ENCODE measurements at regions not wholly inside any gene's neighbourhood (a gene's known extent, or its start where the extent isn't known, plus 50 kb on each side); places are given as distances from the start of the nearest gene placed in this dataset.
"Not testable (repeated sequence)": the region's sequence is repeated elsewhere in the genome, so short reads cannot be mapped to it uniquely, and the experiment has no call there.

DNA sequence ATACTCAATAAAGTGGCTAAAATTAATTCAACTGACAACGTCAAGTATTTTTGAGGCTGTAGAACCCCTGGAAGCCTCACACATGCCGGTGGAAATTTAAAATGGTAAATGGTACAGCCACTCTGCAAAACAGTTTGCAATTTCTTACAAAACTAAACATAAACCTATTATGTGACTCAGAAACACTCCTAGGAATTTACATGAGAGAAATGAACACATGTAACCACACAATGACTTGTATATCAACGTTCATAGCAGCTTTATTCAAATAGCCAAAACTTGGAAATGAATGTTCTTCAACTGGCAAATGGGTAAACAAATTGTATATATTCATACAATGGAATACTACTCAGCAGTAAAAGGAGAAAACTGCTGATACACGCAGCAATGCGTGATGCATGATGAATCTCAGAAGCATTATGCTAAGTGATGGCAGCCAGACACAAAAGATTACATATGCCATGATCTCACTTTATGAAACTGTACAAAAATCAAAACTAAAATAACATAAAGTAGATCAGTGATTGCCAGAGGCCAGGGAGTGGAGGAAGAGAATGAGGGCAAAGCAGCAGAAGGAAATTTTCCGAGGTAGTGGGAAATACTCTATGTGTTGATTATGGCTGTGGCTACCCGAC, 112.5 kb downstream of the FAM50B start:
- DNase-seq (ENCODE audit: low read depth in 4 of 4, low spot score in 1 of 4) = no peak

DNA sequence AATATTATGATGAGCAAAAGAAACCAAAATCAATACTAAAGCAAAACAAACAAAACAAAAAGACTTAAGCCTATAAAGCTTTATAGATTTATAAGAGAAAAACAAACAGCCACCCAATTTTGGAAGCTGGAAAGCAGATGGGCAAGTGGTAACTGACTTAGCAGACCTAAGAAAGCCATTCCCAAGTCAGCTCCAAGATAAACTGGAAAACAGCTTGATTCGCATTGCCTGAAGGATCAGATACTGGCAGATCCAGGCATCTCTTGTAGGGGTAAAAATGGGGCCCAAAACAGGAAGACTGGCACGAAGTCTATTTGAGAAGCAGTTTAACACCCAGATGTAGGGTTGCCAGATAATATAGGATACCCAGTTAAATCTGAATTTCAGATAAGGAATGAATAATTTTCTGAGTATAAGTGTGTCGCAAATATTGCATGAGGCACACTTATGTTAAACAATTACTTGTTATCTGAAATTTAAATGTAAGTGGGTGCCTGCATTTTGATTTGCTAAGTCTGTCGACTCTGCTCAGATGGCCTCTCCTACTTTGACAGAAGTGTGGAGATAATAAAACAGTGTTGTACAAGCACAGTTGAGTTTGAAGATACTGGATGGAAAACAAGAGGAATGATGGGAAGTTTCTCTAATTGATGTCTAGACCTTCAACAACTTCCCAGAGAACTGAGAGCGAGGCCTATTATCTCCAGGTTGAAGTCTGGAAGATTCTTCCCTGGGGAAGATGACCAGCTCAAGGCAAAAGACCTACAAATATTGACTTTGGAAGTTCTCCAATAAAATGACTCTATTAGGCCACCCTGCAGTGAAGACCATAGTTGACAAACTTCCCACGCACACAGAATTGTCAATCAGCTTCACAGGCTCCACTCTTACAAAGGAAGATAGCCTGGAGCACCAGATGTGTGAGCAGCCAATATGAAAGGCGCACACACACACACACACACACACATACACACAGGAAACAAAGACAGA, 113.4 kb downstream of the FAM50B start:
- DNase-seq (ENCODE audit: low read depth in 4 of 4, low spot score in 1 of 4) = no peak

DNA sequence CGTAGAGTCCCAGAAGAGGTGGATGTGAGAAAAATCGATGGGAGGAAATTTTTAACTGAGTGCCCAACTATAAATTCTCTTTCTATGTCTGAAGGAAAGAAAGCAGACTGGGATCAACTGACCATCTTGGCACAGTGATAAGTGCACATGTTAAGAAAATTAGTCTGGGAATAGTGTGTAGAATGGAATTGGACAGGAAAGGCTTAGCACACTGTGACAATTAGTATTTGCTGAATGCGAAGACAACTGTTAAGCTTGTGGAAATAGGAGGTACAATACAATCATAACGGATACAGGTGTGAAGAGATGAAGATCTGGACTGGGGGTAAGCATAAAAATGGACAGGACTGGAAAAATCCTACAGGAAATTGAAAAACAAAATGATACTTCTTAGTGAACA, 114.3 kb downstream of the FAM50B start:
- DNase-seq (ENCODE audit: low read depth in 4 of 4, low spot score in 1 of 4) = no peak

DNA sequence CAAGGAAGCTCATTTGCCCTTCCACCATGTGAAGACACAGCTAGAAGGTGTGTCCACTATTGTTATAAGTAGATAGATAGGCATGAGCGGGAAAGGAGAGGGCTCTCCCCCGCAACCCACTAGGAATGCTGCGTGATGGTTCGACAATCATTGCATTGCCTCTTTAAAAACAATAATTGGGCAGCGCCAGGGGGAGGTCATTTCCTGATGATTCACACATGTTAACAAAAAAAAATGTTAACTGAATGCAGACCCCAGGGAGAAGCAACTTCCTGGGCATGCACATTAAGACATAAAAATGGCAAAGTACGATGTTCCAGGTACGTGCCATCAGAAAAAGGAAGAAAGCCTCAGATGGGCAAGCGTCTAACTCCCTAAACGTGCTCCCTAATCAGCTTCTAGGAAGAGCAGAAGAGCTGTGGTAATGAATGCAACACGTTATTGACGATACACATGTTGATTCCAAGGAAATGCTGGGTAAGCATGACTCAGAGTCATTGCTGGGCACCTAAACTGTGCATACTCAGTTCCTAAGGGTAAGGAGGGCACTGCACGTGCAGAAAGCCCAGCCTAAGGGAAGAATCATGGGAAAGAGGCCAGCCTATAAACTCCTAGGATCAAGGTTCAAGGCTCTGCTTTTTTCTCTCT, 113.7 kb downstream of the FAM217A start:
- no peak for DNase-seq (ENCODE audit: low read depth in 4 of 4, low spot score in 1 of 4)

DNA sequence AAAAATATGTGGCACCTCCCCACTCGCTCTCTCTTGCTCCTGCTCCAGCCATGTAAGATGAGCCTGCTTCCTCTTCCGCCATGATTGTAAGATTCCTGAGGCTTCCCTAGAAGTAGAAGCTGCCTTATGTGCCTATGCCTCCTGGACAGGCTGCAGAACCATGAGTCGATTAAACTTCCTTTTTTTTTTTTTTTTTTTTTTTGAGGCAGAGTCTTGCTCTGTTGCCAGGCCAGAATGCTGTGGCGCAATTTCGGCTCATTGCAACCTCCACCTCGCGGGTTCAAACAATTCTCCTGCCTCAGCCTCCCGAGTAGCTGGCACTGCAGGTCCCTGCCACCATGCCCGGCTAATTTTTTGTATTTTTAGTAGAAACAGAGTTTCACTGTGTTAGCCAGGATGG, 112.5 kb downstream of the FAM217A start:
- no peak for DNase-seq (ENCODE audit: low read depth in 4 of 4, low spot score in 1 of 4)

DNA sequence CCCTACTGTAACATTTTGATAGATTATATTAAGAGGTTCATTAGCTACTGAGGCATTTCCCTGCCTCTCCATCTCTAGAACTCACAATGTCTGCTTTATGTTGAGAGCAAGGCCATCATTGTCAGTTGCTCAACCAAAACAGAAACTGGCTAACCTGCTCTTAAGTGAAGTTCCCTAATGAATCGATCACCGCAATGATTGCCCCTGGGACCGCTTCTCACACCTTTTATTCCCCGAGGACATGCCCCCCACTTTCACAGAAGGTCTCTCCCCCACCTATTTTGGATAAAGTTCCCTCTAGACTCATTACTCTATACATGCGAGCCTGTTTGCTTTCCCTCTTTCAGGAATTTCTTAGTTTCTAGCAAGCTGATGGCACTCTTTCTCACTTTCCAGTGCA, 108.8 kb downstream of the FAM217A start:
- no peak for DNase-seq (ENCODE audit: low read depth in 4 of 4, low spot score in 1 of 4)

DNA sequence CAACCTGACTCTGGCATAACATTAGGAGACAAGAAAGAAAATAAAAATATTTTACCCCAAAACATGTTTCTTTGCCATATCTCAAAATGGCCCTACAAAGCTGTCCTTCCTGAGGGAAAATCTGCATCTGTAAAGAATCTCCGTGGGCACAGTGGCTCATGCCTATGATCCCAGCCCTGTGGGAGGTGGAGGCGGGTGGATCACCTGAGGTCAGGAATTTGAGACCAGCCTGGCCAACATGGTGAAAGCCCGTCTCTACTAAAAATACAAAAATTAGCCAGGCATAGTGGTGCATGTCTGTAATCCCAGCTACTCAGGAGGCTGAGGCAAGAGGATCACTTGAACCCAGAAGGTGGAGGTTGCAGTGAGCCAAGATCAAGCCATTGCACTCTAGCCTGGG, 105.8 kb downstream of the FAM217A start:
- DNase-seq (ENCODE audit: low read depth in 4 of 4, low spot score in 1 of 4) = not testable (repeated sequence)

DNA sequence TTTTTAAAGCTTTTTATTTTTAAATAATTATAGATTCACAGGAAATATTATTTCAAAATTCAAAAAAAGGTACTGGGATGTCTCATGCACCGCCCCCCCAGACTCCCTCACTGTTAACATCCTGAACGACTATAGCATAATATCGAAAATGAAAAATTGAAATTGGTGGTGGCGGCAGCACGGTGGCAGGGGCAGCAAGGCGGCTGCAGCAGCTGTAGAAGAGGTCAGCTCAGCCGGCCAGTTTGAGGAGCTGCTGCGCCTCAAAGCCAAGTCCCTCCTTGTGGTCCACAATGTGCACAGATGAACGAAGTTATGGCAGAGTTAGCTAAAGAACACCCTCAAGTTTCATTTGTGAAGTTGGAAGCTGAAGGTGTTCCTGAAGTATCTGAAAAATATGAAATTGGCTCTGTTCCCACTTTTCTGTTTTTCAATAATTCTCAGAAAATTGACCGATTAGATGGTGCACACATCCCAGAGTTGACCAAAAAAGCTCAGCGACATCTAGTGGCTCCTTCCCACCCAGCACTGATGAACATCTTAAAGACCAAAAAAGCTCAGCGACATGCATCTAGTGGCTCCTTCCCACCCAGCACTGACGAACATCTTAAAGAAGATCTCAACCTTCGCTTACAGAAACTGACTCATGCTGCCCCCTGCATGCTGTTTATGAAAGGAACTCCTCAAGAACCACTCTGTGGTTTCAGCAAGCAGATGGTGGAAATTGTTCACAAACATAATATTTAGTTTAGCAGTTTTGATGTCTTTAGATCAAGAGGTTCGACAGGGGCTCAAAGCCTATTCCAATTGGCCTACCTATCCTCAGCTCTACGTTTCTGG, 100.8 kb downstream of the FAM217A start:
- peak in 1 of 4 experiments; percentile 6 for DNase-seq (ENCODE audit: low read depth in 4 of 4, low spot score in 1 of 4)

DNA sequence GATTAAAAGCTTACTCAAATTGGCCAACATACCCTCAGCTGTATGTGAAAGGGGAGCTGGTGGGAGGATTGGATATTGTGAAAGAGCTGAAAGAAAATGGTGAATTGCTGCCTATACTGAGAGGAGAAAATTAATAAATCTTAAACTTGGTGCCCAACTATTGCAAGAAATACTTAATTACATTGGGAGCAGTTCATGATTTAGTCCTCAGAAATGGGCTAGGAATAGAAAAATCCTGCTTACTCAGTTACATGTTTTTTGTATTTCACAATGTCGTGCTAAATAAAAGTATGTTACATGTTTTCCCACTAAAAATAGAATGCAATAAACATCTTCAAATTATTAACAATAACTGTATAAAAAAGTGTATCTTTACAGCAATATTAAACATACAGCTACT, 100.0 kb downstream of the FAM217A start:
- not testable (repeated sequence) for DNase-seq (ENCODE audit: low read depth in 4 of 4, low spot score in 1 of 4)

DNA sequence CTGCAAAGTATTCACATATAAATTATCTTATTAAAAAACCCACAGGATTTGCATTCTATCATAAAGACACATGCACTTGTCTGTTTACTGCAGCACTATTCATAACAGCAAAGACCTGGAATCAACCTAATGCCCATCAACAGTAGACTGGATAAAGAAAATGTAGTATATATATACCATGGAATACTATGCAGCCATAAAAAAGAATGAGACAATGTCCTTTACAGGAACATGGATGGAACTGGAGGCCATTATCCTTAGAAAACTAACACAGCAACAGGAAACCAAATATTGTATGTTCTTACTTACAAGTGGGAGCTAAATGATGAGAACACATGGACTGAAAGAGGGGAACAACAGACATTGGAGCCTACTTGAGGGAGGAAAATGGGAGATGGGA, 97.0 kb downstream of the FAM217A start:
- DNase-seq (ENCODE audit: low read depth in 4 of 4, low spot score in 1 of 4) = no peak

DNA sequence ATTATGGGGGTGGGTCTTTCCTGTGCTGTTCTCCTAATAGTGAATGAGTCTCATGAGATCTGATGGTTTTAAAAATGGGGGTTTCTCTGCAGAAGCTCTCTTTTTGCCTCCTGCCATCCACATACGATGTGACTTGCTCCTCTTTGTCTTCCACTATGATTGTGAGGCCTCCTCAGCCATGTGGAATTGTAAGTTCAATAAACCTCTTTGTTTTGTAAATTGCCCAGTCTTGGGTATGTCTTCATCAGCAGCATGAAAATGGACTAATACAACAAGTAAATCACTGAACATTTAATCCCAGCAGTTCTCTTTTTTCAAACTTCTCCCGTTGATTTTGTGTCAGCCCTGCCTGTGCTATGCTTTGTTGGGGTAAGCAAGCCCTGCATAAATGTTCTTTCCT, 95.2 kb downstream of the FAM217A start:
- DNase-seq (ENCODE audit: low read depth in 4 of 4, low spot score in 1 of 4) = no peak

DNA sequence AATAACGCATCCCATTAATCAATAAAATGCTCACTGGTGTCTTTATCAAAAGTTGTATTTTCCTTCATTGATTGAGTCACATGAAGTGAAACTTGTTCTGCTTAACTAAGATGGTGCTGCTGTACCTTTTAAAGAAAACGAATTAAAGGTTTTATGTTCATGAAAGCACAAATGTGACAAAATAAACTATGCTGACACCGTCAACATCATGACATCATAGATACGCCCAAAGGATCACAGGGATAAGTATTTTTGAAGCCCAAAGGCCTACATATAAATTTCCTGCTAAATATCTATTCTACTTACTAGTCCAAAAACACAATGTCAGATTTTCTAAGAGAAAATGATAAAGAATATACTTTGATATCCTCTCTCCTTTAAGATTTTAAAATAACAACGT, 94.4 kb downstream of the FAM217A start:
- no peak for DNase-seq (ENCODE audit: low read depth in 4 of 4, low spot score in 1 of 4)

DNA sequence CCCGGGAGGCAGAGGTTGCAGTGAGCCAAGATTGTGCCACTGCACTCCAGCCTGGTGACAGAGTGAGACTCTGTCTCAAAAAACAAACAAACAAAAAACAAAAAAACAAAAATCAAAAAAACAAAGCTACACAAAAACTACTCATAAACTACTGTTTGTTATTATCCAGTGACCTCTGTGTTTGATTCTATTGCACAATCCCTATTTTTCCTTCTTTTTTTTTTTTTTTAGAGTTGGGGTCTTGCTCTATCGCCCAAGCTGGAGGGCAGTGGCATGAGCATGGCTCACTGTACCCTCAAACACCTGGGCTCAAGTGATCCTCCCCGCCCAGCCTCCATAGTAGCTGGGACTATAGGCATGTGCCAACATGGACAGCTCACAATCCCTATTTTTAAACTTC, 92.7 kb downstream of the FAM217A start:
- DNase-seq (ENCODE audit: low read depth in 4 of 4, low spot score in 1 of 4) = no peak

DNA sequence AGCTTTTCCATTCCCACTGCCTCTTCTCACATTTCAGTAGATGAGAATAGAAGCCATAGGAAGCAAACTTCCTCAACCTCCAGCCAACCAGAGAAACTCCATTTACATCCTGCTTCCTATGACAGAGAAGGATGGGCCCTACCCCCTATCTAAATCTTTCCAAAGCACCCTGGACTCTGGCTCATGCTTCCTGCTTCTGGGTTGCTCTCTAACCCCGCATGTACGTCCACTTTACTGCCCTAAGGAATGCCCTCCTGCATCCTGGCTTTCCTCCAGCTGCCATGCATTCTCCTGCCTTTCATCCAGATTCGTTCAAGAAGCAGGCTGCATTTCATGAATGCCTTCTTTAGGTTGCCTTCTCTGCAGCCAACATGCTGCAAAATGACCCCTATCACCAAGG, 91.9 kb downstream of the FAM217A start:
- DNase-seq (ENCODE audit: low read depth in 4 of 4, low spot score in 1 of 4) = no peak

DNA sequence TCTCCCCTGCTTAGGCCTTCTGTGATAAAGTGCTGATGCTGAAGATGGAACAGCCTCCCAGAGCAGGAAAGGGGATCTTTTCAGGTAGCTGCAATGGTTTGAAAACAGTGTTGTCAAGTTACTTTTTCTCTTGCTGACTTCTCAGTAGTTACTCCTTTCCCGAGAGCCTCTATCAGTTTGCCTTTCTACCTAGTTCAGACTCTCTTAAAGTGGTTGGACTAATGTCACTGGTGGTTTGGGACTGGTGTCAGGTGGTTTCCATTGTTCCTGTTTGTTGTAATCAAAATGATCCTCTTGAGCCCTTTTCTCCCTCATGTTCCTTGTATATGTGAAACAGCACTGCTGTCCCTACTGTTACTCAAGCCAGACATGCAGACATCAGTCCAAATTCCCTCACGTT, 91.4 kb downstream of the FAM217A start:
- no peak for DNase-seq (ENCODE audit: low read depth in 4 of 4, low spot score in 1 of 4)

DNA sequence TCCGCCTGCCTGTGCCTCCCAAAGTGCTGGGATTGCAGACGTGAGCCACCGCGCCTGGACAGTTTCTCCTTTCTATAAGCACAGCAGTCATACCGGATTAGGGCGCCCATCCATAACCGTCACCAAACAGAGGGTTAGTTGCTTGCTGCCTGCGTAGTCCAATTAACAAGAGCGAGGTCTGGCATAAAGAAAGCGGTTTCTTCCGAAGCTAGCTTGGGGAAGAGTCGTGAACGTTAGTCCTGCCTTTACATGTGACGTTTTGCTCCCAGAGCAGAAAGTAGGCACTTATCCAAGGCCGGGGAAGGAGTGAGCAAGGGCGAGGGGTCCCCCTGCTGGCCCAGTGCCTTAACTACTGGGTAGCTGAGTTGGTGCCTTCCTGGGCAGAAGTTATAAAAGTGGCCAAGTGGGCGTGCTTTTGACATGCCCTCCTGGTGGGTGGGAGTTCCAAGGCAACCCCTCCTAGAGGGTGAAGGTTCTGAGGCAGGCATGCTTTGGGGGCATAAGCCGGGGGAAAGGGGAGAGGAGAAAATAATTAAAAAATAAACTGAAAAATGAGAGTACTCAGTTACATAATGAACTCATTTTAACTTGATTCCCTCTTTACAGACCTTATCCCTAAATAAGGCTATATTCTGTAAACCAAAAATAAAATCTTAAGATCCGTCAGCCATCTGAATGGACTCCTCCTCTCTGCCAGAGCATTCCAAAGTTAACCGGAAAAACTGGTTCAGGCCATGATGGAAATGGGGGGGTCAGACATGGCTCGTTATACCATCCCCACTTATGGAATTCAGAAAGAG, 88.0 kb downstream of the FAM217A start:
- DNase-seq (ENCODE audit: low read depth in 4 of 4, low spot score in 1 of 4) = peak; percentile 41 to 65 (median 60)

DNA sequence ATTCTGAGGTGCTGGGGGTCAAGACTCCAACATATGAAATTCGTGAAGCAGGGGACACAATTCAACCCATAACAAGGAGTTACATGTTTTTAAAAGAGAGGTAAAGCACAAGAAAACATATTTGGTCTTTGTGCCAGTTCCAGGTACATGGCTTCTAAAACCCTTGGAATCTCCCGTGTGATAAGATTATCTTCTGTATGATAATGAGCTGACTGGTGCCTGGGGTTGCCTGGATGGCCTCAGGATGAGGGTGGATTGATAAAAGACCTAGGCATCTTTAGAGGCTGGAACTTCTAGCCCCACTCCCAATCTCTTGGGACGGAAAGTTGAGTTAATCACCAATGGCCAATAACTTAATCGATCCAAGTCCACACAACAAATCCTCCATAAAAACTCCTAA, 87.0 kb downstream of the FAM217A start:
- no peak for DNase-seq (ENCODE audit: low read depth in 4 of 4, low spot score in 1 of 4)

DNA sequence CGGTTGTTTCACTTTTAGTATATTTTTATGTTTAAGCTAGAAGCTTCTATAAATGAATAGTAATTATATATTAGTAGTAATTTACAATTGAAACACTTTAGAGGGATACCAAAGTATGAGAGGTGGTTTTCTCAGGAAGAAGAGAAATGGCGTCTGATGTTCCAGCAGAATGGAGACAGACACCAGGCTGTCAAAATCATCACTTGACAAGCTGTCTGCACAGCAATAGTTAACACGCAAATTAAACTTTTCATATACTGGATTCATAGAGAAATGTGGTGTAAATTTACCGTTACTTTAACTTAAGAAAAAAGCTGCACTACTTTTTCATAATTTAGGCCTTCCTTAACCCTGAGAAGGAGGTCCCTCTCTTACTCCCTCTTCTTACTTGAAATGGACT, 82.6 kb downstream of the FAM217A start:
- DNase-seq (ENCODE audit: low read depth in 4 of 4, low spot score in 1 of 4) = no peak

DNA sequence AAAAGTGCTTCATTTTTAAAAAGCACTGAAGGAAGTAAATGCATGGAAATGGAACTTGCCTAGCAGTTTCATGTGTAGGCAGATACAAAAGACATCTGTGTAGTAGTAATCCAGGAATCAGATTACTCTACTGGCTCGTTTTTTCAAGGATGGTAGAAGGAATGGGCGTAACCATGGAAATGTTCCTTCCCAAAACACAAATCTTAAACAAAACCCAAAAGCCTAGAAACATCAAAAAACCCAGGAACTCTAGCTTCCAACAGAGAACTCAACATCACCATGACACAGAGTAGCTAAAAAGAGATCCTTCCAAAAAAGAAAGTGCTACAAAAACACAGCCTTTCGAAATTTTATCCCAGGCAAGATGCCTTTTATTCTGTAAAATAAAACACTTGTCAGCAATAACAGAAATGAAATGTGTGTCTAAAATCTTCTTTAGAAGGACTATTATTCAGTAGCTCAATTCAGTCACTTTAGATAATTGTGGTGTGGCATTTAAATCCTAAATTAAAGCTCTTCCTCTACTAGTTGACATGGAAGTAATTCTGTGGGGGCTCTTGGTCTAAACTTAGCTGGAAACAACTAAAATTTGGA, 81.7 kb downstream of the FAM217A start:
- DNase-seq (ENCODE audit: low read depth in 4 of 4, low spot score in 1 of 4) = no peak
